RWPE1 (cell line): ENCODE measurements at regions not wholly inside any gene's neighbourhood (a gene's known extent, or its start where the extent isn't known, plus 50 kb on each side); places are given as distances from the start of the nearest gene placed in this dataset.

ENCODE experiments used
- CTCF ChIA-PET: fragments of 350-600 bp; sonication (Branson Sonifier 250); formaldehyde crosslinking; extraction: SDS; loops from one replicate; lab custom pipeline; 2021; lab: Yijun Ruan, JAX
- POLR2A ChIA-PET: fragments of 400-600 bp; formaldehyde crosslinking; extraction: SDS; loops from one replicate; lab custom pipeline; 2020; ENCODE audit warnings: antibody characterized with exemption; ENCODE audit not compliant: low non-redundant PET; lab: Yijun Ruan, JAX
- DNase-seq: peaks from one replicate; pipeline ENCODE4 v3.0.0; 2012; ENCODE audit warnings: low spot score
- H3K27ac ChIP-seq: fragments of 450-650 bp; 2 replicates; pipeline ENCODE4 v1.5.1; 2017
- TF ChIP-seq, protein P1 (sequence below): fragments of 450-650 bp; conservative IDR thresholded peaks from 2 replicates; pipeline ENCODE4 v1.5.1; 2017; ENCODE audit warnings: low read depth, mild to moderate bottlenecking

DNA sequence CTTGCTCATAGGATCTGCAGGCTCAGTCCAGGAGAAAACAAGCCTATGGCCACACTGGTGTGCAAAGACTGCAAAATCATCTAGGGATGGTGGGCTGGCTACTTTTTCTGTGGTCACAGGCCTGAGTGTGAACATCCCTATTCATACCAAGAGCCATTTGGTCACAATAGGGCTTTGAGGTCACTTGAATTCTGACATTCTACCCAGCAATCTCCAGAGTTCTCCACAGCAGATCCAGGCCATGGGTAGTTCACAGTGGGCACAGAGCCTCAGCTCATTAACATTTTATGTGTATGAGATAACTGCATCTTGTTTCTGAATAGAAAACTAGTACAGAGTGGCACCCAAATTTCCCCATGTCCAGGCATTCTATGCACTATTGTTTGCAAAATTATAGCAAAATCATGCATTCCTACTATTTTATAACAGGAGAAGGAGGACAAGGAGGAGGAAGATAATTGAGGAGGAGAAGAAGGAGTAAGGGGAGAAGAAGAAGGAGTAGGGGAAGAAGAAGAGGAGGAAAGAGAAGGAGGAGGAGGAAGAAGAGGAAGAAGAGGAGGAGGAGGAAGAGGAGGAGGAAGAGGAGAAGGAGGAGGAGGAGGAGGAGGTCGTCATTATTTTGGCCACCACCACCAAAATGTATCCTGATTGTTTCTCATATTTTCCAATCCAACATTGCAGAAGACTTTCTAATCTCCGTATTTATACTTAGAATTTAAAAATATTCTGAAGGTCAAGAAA is 129.0 kb downstream of the SEMA6D start:
- ChIA-PET POLR2A (no interaction called here), CTCF (no interaction called here)
- H3K27ac ChIP-seq, result no peak overlapping the region
- TF ChIP-seq, protein P1, sequence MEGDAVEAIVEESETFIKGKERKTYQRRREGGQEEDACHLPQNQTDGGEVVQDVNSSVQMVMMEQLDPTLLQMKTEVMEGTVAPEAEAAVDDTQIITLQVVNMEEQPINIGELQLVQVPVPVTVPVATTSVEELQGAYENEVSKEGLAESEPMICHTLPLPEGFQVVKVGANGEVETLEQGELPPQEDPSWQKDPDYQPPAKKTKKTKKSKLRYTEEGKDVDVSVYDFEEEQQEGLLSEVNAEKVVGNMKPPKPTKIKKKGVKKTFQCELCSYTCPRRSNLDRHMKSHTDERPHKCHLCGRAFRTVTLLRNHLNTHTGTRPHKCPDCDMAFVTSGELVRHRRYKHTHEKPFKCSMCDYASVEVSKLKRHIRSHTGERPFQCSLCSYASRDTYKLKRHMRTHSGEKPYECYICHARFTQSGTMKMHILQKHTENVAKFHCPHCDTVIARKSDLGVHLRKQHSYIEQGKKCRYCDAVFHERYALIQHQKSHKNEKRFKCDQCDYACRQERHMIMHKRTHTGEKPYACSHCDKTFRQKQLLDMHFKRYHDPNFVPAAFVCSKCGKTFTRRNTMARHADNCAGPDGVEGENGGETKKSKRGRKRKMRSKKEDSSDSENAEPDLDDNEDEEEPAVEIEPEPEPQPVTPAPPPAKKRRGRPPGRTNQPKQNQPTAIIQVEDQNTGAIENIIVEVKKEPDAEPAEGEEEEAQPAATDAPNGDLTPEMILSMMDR, result no peak
- DNase-seq, result no peak

DNA sequence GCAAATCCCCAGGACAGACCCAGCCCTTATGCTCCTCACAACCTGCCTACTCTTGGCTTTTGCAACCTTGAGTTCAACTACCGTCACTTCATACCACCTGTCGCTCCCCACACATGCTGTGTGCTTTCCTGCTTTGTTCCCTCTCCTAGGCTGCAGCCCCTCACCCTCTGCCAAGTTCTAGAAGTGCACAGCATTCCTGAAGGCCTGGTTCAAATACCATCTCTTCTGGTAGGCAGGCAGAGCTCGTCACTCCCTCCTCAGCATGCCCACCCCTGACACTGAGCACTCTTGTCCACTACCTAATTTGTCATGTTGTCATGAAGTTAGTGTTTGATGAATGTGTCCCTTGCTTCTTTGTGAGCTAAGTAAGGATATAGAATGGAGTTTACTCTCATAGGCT is 129.6 kb downstream of the SEMA6D start:
- H3K27ac ChIP-seq, result no peak overlapping the region
- DNase-seq, result no peak
- ChIA-PET CTCF (no interaction called here), POLR2A (no interaction called here)
- TF ChIP-seq, protein P1, result no peak

- no peak for DNase-seq
- no peak overlapping the region for H3K27ac ChIP-seq
- ChIA-PET POLR2A (no interaction called here), CTCF (no interaction called here)
- TF ChIP-seq, protein P1, result no peak
Measured at GRCh38 chr15:47856071-47856470, 138.8 kb downstream of the SEMA6D start.

- no peak for DNase-seq
- ChIA-PET CTCF (interaction anchor here (0.6 kb wide), 1 partner anchor 155 kb away, joined by 3 read pairs; no protein-coding TSS in a partner anchor), POLR2A (no interaction called here)
- no peak overlapping the region for H3K27ac ChIP-seq
- TF ChIP-seq, protein P1, result no peak
Measured at GRCh38 chr15:47857014-47857775, 139.9 kb downstream of the SEMA6D start.

DNA sequence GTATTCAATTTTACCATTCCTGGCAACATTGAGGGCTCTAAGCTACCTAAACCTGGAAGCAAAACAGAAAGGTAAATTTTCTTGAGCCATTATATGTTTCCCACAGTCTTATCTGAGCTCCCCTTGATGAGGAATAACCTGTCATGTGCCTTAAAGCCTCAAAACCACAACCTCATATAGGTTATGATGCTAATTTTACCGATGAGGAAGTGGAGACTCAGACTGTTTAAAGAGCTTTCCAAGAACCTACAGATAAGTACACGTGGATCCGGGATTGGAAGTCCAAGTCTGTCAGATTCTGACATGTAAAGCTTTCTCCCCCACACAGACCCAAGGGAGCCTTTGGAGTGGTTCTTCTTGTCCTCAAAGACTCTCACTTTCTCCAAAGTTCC is 140.5 kb downstream of the SEMA6D start:
- ChIA-PET POLR2A (no interaction called here), CTCF (interaction anchor here (0.6 kb wide), 1 partner anchor 155 kb away, joined by 3 read pairs; no protein-coding TSS in a partner anchor)
- no peak for DNase-seq
- TF ChIP-seq, protein P1, result no peak
- H3K27ac ChIP-seq, result no peak overlapping the region

- CTCF ChIA-PET, result no interaction called here
Measured at GRCh38 chr15:47861111-47861903, 144.0 kb downstream of the SEMA6D start.

More at GRCh38 chr15:47861111-47861903, 144.0 kb downstream of the SEMA6D start:
- POLR2A ChIA-PET, result no interaction called here
- no peak overlapping the region for H3K27ac ChIP-seq
- TF ChIP-seq, protein P1, result no peak
- DNase-seq, result no peak
